RKO (cell line): ENCODE measurements at regions not wholly inside any gene's neighbourhood (a gene's known extent, or its start where the extent isn't known, plus 50 kb on each side); places are given as distances from the start of the nearest gene placed in this dataset.

ENCODE experiments used
- DNase-seq: peaks from one replicate; pipeline ENCODE4 v3.0.0-alpha.2; 2016; ENCODE audit warnings: low spot score

GRCh38 chr14:84197704-84198103 lies 1332.2 kb upstream of the FLRT2 start:
- DNase-seq, result no peak

GRCh38 chr14:84202486-84202885 lies 1327.5 kb upstream of the FLRT2 start:
- DNase-seq, result no peak

GRCh38 chr14:84203896-84204295 lies 1326.0 kb upstream of the FLRT2 start:
- DNase-seq, result no peak

DNA sequence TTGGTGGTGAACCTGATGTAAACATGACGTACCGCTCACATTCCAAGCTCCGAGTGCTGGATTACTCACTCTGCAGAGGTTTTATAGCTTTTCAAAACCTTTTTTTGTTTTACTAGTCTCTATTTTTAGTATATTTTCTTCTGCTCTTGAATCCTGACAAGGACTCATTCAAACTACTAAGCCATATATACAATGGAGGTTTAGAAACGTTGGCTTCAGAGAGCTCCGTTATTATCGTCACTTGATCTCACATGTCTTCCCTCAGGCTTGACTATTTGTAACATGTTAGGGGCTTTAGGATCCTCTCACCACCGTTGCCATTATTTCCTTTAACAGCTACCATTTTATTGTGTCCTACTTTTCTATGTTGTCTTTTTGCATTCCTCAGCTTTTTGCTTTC lies 1321.5 kb upstream of the FLRT2 start:
- DNase-seq, result no peak

DNA sequence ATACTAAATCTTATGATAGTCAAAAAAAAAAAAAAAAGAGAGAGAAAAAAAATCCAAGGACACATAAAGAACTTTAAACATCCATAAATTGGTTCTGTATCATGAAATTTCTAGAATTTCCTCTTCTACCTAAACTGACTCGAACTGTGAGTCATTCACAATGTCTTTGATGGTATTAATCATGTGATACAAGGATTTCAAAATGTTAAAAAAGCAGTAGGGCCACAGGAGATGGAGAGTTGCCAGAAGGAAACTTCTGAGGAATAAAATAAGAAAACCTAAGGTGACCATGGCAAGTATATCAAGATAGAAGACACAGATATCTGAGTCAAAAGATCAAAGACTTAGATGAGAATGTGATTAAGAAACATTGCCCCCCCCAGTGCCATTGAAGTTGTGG lies 1320.9 kb upstream of the FLRT2 start:
- DNase-seq, result no peak

DNA sequence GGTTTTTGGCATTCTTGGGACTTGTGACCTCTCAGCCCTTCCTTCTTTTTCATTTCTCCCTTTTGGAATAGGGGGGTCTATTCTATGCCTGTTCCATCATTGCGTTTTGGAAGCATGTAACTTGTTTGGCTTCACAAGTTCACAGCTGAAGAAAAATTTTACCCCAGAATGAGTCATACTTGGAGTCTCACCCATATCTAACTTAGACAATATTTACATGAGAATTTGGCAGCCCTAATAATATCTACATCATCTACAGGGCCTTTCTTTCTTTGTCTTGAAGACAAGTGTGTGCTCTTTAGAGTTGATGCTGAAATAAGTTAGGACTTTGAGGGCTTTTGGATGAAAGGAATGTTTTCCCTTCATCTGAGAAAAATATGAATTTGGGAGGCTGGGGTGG lies 1312.9 kb upstream of the FLRT2 start:
- no peak for DNase-seq

GRCh38 chr14:84225268-84225667 lies 1304.7 kb upstream of the FLRT2 start:
- no peak for DNase-seq

DNA sequence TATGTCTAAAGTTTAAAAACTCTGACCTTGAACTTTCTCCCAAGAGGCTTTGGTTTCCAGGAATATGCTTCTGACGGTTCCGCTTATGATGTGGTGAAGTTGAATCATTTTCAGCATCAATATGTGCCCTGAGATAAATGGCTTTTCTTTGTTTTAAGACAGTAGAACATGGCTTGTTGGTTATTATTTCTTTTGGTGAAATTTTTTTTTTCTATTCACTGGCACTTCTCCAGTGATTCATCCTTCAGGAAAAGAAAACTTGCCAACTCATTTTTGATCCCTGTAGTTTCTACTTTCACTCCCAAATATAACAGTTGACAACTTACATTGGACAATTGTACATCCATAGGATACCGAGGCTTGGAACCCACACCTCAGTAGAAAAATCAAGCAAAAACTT lies 1301.2 kb upstream of the FLRT2 start:
- no peak for DNase-seq

- DNase-seq, result no peak
Observed at GRCh38 chr14:84234281-84234680, 1295.7 kb upstream of the FLRT2 start.

GRCh38 chr14:84236290-84236689 lies 1293.7 kb upstream of the FLRT2 start:
- no peak for DNase-seq

- DNase-seq, result no peak
Observed at GRCh38 chr14:84237881-84238280, 1292.1 kb upstream of the FLRT2 start.

GRCh38 chr14:84247693-84248092 lies 1282.3 kb upstream of the FLRT2 start:
- no peak for DNase-seq

GRCh38 chr14:84250893-84251292 lies 1279.1 kb upstream of the FLRT2 start:
- no peak for DNase-seq

GRCh38 chr14:84251411-84252115 lies 1278.4 kb upstream of the FLRT2 start:
- no peak for DNase-seq

GRCh38 chr14:84252706-84253105 lies 1277.2 kb upstream of the FLRT2 start:
- DNase-seq, result no peak

DNA sequence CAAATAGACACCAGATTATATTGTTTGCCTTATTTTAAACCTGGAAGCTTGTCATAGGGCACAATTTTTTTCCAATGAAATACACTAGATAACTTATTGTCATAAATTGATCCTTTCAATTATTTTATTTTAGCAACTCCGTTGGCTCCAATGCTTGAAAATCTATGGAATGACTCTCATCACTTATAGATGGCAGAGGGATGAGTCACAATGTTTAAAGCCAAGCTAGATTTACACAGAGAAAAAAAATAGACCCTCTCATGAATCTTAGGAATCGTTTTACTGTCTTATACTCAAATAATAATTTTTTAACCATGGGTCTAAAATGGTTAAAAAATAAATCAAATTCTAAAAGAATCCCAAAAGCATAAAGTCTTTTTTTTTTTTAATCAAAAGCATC lies 1276.6 kb upstream of the FLRT2 start:
- no peak for DNase-seq

GRCh38 chr14:84254290-84254689 lies 1275.7 kb upstream of the FLRT2 start:
- DNase-seq, result no peak

DNA sequence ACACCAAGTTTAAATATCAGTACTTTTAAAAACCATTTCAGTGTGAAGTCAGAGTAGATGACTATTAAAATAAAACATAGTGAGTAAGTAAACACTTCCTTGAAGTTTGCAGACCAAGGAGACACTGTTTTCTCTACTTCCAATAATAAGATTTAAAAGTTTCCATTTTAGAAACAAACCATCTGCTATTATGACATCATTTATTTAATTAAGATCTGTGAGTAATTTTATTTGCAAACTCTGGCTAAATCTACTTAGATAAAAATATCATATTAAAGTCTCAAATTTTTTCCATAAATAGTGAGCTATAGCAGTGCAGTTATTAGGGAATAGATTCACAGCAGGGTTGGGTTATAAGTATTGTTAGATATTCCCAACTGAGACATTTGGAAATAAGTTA lies 1267.0 kb upstream of the FLRT2 start:
- DNase-seq, result no peak

DNA sequence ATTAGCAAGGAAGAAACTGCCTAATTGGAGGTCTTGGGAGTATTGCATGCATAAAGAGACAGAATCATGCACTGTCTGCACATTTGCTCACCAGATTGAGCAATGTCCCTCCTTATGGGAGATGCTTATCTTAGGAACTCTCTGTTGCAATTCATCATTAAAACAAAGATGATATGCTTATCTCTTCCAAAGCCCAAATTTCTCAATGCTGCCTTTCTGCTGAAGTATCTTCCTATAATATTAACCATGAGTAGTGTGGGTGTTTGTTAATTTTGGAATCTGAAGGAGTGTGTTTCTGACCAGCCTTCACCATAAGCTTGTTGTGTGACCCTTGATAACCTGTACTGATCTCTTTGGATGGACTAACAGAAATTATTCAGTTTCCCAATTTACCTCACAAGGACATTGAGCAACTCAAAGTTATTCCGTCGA lies 1257.6 kb upstream of the FLRT2 start:
- no peak for DNase-seq

DNA sequence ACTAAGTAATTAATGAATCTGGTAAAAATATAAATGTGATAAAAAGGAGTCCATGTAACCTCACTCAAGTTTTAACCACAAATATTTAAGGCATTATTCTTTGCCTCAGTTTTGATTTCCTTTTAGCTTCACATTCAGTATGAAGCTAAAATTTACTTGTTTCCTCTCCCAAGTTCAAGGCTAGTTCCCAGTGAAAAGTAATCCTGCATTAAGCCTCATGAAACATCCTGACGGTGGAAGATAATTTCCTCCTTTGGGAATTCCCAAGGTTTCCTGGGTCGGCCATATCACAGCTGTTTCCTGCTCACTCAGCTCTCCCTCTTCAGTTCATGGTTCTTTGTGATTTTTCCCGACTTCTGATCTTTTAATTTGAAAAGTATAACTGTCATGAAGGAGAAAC lies 1256.8 kb upstream of the FLRT2 start:
- DNase-seq, result no peak

DNA sequence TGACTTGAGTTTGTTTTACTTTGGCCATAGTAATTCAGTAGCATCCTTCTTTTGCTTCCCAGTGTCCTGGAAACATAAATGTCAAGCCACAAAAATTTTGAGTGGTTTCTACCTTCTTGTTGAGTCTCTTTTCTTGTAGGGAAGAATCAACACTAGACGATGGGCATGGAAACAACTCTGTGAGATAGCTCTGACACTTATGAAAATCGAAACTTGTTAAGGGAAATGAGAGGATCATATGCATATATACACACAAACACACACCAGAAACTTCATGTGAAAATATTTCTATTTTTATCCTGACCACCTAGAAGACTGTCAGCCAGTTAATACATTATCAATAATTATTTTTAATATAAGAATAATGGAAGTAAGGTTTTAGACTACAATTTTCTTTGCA lies 1247.3 kb upstream of the FLRT2 start:
- no peak for DNase-seq

DNA sequence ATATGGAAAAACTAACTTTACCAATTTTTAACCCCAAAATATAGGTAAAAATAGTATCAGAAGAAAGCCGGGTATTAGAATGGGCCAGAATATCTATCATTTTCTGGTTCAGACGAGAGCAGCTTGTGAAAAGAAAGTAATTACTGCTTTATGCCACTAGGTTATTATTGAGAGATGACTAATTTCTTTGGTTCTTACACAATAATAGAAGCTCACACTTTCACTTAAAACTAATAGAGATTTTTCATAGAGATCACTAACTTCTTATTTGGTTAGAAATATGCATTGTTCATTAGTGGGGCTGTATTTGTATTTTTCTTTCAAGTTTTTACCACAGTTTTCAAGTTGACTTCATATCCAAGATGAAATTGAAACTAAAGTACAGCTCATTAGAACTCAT lies 1241.2 kb upstream of the FLRT2 start:
- DNase-seq, result peak; percentile 0

DNA sequence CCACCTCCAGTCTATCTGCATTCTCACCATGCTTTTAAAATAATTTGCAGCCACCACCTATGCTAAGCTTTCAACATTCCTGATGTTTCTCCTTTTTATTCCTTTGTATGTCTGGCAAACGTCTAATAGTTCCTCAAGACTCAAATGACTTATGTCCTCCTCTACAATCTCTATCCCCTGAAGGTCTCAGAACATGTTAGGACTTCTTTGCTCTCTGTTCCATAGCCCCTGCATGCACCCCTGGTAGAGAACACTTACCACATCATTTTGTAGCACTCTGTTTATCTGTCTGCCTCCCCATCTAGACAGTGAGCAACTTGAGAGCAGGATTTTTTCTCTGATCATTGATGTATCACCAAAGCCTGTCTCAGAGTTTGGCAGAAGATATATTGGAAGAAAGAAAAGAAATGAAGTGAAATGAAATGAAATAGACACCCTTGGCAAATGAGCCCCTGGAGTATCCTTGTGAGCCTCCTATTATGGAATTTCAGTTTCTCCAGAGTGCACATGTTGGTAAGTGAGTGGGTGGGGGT lies 1231.2 kb upstream of the FLRT2 start:
- DNase-seq, result no peak

GRCh38 chr14:84303140-84303539 lies 1226.8 kb upstream of the FLRT2 start:
- no peak for DNase-seq
